ENCODE measurements at regions not wholly inside any gene's neighbourhood (a gene's known extent, or its start where the extent isn't known, plus 50 kb on each side); places are given as distances from the start of the nearest gene placed in this dataset.

DNA sequence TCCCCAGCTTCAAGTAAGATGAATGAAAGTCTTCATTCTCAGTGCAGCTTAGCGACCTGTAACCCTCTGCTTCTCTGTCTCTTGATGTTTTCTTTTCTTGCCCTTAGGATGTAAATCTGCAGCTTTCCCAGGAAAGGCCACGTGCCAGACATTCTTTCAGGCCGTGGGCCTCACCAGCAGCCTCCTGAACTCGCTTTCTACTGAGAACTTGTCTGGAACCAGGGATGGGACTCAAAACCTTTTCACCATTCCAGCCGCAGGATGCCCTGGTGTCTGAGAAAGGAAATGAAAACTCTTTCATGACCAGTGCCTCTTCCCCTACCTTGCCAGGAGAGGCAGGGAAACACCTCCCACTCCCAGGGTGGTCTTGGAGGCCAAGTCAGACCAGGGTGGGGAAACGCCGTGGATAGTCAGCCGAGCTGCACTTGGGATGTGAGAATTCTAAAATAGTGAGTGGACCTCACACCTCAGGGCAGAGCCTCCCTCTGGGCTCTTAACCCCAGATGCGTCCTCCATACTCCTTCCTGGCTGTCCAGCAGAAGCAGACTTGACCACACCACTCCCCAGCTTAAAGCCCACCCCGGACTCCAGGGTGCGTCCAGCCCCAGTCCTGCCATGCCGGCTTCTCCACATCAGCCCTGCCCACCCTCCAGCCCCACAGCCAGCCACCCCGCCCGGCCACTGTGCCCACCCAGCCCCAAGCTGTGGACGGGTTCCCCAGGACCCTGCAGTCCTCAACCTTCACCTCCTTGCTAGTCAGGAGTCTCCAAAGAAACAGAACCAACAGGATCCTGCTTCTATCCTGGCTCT, 115.5 kb downstream of the TWIST2 start:
- DNase-seq (ENCODE audit: low spot score) = no peak

DNA sequence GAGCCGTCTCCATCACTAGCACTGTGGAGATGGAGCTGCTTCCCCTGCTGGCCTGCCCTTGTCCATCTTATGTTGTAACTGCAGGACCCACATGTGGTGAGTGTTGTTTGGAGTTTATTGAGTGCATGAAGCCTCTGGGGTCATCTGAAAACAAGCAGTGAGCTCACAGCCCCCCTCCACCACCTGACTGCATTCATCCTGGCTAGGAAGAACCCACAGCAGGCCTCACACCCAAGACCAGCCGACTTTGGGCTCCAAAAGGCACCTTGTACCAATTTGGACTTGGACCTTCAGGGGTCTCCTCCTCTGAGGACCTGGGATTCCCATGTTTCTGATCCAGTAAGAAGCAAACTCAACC, 116.1 kb downstream of the TWIST2 start:
- DNase-seq (ENCODE audit: low spot score) = no peak

DNA sequence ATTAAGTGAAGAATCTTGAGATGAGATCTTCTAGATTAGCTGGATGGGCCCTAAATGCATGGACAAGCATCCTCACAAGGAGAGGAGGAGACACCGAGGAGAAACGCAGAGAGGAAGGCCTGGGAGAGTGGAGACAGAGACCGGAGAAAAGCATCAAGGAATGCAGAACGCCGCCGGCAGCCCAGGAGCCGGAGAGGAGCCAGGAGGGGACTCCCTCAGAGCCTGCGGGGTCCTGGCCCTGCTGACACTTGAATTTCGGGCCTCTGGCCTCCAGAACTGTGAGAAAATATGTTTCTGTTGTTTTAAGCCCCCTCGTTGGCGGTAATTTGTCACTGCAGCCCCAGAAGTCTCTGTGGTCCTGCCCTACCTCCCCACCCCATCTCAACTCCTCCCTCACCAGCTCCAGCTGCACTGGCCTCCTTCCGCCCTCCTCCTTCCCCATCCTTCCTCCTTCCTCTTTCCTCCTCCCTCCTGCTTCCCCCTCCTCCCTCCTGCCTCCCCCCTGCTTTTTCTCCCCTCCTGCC, 116.7 kb downstream of the TWIST2 start:
- no peak for DNase-seq (ENCODE audit: low spot score)

DNA sequence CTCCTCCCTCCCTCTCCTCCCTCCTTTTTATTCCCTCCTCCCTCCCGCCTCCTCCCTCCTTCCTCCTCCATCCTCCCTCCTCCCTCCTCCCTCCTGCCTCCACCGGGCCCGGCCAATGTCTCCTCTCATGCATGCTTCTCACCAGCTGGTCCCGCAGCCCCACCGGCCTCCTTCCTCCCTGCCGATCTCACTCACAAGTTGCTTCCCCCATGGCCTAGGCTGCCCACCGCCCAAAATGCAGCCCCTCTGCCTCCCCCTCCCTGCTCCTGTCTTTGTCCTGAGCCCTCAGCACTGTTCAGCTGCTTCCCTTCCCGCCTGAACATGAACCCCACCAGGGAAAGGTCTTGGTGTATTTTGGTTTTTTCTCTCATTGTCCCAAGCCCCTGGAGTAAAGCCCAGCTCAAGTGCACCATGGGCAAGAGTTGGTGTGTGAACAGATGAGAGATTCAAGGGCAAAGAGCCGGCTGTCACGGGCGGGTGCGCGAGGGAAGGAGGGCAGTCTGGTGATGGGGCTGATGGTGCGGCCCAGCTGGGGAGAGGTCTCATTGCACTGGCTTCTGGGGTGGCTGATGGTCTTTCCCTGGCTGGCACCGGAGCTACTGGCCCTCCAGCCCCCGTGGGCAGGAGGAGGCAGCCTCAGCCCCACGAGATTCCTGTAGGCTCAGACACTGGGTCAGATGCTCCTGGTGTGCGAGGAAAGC, 117.6 kb downstream of the TWIST2 start:
- DNase-seq (ENCODE audit: low spot score) = no peak

DNA sequence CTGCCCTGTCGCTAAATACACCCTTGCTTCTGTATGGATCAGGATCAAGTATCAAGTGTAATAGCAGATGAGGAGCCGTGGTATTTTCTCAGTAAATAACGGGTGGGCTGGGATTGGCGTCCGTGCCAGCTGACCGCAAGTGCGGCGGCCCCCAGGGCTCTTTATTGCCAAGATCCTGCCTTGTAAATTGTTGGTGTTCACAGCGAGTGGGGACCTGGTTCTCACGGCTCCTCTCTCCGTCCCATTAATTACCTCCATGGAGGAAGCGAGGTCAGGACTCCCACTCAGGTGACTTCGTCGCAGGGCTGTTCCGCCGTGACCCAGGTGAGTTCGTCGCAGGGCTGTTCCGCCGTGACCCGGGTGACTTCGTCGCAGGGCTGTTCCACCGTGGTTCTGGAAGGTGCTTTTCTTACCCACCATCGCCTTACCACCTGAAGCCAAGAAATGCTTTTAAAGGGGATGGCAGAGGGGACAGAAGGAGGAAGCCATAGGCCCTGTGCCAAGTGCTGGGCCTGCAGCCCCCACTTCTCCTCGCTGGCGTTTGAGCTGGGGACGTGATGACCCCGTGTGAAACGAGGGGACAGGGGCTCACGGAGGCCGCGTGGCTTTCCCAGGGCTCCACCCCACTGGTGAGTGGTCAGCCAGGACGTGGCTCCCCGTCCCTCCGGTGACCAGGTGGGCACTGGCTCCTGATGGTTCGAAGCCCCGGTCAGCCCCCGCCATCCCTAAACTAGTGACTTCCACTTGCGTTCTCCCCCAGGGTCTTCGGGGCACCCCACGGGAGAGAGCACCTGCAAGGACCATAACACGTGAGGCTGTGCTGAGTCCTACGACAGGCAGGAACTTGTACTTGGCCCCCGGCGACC, 118.4 kb downstream of the TWIST2 start:
- no peak for DNase-seq (ENCODE audit: low spot score)

DNA sequence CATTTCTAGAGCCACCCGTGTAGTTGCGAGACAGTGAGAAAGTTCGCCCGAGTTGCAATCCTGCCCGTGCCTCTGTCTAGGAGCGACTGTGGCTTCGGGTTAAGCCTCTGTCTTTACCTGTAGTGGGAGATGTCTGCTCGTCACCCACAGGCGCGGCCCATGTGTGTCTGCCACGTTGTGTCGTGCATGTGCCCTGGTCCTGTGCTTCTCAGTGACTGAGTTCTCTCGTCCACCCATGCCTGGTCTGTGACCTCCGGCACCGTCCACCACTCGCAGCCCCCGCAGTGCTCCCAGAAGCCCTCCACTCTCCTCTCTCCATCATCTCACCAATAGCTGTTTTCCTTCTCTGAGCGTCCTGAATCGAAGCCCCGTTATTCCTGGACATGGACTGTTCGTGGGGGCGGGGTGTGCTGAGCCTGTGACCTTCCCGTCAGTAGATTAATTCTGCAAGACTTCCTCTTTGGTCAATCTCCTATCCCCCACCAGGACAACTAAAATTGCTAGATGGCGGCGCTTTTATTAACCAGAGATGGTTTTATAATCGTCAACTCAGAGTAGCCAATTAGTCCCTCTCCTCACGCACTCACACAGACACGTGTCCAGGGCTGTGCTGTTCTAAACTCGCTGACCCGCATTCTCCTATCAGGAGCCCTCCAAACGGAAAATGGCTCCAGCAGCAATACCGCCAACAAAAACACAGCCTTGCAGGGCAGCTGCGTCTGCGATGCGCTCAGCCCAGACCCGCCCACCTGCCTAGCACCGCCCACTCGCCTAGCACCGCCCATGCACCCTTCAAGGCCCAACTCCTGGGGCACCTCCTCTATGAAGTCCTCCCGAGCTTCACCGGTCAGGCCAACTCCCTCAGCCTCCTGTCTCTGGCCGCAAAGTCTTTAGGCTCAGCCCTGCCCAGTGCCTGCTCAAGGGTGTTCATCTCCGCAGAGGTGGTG, 119.4 kb downstream of the TWIST2 start:
- DNase-seq (ENCODE audit: low spot score) = no peak

DNA sequence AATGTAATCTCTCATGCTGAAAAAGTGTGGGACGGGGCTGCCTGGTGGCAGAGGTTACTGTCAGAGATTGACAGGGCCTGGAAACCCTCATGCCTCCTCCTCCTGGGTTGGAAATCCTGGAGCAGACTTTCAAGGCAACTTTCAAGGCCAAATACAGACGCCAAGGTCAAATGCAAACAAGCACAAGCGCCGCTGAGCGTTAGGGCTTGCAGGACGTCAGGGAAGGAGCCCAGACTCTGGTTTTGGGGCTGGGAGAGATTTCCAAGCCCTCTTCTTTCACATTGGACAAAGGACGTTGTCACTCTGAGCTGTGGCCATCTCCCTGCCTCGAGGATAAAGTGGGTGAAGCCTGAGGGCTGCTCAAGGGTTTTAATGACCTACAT, 120.1 kb downstream of the TWIST2 start:
- DNase-seq (ENCODE audit: low spot score) = no peak

DNA sequence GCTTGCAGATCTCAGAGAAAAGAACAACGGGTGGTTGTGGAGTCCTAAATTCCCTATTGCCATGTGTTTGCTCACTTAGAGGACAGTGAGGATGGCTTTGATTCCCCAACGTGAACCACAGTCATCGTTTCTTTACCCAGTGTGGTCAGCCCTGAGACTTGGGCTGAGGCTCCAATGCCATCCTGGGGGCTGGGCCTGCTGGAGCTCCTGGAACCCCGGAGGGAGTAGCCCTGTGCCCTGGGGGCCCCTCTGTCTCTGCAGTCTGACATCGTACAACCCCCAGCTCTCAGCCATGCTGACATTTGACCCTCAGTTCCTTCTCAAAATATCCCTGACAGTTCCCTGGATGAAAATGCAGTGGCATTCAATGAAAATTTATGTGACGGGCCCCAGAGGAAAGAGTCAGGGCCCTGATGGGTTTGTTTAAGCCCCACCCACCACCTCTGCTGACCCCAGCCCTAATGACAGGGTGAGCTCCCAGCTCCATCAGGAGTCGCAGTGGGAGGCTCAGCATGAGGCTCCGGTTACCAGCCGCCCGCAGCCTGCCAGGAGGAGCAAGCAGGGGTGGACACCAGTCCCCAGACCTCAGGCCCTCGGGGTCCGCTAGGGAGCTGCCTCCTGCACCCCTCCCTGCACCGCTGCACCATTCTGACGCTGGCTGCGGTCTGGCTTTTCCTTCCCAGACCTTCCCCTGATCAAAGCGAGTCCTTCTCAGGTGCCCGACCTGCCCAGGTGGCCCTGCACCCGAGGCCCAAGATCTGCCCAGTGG, 120.9 kb downstream of the TWIST2 start:
- no peak for DNase-seq (ENCODE audit: low spot score)

DNA sequence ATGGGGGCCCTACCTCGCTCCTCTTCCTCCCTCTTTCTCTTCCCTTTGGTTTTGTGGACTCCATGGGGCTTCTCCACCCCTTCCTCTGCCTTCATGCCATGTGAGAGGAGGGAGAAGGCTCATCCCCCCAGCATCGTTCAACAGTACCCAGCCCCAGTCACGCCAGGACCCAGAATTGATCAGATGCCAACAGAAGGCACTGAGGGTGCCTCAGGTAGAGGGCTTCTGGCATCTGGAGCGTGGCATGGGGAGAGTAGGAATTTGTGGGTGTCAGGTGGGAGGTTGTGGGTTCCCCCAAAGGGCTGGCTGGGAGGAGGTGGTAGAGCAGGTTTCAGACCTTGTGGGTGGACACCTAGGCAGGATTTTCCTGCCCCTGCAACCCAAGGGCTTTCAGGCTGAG, 122.0 kb downstream of the TWIST2 start:
- no peak for DNase-seq (ENCODE audit: low spot score)

DNA sequence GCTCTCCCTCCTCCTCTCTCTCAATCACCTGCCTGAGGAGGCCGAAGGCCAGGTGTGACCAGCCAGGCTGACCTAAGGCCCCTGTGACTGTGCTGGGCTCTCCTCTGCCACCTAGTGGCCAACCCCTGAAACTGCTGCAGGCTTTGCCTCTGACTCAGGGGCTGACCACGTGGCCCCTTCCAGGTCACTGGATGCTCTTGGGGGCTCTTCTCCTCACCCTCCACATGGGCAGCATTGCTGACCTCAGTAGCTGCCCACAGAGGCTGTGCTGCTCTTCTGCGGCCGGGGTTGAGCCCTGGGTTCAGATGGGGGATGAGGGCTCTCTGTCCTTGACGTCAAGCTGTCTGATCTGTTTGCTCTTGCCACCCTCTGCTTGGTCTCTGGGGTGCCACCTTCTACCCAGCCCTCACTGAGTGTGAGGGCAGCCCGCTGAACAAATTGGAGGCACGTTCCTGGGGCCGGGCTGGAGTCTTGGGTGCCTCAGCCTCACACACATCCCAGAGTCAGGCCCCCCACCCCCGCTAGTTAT, 122.7 kb downstream of the TWIST2 start:
- DNase-seq (ENCODE audit: low spot score) = peak; percentile 46

DNA sequence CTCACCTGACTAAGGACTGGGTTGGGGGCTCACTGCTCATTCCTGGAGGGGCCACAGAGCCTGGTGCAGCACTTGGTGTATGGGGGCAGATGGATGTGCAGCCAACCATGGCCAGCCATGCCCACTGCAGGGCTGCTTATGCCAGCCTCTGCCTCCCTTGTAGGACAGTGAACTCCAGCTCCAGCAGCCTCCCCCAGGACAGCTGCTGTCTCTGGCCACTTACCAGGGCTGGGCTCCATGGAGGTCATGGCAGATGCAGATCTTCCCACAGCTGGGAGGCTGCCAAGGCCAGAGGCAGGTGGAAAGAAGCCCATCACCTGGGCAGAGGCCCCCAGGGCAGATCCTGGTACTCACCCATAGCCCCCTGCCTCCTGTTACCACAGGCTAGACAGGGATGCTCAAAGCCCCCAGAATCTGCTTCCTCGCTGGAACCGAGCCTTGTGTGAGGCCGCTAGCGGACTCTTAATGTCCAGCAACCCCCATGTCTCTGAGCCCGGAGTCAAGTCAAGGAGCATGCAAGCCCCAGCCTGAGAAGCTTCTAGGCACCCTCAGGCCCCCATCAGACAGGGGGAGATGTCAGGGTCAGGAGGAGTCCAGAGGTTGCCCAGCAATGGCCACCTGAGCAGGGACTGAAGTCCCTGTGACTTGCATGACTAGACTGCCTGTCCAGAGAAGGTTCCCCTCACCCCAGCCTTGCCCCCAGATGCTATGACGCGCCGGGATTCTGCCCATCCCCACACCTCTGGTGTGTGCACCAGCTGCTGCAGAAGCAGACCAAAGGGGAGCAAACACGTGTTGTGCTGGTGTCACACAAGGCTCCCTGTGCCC, 123.6 kb downstream of the TWIST2 start:
- DNase-seq (ENCODE audit: low spot score) = no peak

DNA sequence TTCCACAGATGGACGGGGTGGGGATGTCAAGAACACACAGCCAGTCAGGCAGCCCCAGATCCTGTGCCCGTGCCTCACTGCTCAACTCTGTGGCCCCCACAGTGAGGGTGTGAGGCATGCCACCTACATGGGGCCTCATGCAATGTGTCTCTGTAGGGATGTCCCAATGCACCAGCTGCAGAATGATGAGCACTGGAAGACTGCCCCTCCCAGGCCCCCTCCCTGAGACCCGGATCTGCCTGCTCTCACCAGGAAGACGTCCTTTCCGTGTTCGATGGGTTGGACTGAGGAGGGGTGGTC, 124.2 kb downstream of the TWIST2 start:
- no peak for DNase-seq (ENCODE audit: low spot score)

DNA sequence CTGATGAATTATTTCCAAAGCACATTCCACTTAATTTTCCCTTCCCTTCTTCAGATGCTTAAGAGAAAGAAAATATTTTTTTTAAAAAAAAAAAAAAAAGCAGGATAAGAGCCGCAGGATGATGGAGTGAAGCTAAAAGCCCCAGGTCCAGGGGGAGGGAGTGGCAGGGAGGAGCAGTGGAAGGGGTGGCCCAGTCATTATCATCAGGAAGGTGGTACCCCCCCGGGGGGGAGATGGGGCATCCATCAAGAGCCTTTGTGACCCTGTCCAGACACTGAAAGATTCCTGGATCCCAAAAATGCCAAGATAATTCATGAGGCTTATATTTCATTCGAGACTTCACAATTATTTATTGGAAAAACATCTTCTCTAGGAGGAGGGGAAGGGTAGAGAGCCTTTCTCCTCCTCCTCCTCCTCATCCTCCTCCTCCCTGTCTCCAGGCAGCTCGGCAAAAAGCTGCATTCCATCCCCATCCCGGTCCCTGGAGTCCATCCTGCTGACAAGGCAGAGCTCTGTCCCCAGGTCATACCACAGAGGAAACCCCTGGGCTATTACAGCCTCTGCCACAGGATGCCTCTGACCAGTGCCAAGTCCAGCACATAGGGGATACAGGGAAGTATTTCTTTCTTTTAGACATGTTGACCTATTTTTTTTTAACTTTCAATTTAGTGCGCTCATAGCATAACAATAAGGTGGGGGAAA, 125.3 kb downstream of the TWIST2 start:
- no peak for DNase-seq (ENCODE audit: low spot score)

DNA sequence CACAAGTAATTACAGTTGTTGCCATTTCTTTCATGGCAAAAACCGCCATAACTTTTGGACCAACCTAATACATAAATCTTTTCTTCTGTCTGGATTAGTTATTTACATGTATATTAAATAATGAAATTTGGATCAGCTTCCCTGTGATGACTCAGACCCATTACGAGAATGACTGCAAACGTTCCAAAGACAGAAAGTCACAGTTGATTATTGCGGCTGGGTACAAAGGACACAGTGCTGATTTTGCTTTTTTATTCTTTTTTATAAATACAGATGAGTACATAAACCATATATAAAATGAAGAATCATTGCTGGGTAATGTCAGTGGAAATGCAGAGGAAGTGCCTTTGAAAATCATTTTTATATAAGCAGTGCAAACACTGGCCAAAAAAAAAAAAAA, 126.2 kb downstream of the TWIST2 start:
- DNase-seq (ENCODE audit: low spot score) = no peak

DNA sequence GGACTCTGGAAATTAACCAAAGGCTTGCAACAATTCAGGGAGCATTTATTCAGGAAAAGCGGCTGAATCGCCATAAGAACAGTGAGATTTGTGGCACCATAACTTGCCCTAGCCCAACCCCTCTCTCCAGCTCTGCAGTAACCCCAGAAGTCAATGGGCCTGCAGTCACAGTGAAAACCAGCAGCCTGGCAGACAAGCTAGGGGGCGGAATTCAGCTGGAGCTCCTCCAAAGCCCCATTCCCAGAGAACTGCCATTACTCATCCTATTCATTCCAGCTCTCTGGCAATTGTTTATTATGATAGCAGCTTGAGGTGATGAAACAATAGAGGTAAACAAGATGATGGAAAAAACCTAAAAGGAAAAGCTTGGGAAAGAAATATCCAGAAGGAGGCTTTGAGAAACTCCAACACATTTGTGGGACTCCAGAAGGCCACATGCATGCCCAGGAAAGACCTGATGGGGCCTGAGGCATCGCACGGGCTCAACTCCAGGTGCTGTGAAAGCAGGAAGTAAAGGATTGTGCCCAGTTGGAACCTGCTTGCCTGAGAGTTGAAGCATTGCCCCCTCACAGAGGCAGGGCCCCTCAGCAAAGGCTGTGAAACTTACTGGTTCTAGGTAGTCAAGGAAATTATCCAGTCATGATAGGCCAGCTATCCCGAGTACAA, 126.7 kb downstream of the TWIST2 start:
- no peak for DNase-seq (ENCODE audit: low spot score)

DNA sequence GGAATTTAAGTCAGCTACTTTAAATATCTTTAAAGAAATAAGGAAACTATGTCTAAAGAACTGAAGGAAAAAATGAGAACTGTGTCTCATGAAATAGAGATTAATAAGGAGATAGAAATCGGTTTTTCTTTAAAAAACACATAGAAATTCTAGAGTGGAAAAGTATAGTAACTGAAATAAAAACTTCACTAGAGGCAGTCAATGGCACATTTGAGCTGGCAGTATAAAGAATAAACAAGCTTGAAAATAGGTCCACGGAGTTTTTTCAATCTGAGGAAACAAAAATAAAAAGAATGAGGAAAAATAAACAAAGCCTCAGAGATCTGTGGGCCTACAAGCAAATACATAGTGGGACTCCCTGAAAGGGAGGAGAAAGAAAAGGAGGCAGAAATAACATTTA, 127.5 kb downstream of the TWIST2 start:
- DNase-seq (ENCODE audit: low spot score) = no peak

DNA sequence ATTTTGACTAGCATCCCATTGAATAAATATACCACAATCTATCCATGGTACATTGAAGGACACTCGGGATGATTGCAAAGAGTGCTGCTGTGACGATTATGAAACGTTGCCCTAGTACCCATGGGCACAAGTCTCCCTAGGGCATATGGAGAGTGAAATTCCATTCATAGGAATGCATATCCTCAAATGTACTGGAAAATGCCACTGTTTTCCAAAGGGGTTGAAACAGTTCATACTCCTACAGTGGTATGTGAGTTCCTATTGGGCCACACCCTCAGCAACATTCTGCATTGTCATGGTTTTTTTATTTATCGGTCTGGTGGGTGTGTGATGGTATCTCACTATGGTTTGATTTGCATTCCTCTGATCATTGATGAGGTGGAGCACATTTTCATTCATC, 130.6 kb downstream of the TWIST2 start:
- DNase-seq (ENCODE audit: low spot score) = no peak

DNA sequence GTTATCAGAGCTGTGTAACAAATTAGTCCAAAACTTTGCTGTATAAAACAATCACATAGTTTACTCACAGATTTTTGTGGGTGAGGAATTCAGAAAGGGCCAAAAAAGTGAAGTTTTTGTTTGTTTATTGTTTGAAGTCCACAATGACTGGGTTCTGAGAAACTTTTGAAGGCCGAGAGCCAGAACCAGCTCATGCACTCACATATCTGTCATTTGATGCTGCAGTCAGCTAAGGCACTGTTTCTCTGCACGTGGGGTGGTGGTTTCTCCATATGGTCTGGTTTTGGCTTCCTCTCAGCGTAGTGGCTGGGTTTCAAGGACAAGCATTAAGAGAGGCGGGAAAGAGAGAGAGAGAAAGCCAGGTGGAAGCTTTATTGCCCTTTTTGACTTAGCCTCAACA, 131.8 kb downstream of the TWIST2 start:
- no peak for DNase-seq (ENCODE audit: low spot score)

Measured in CD4-positive, alpha-beta T cell treated with Interleukin-2 at 100 ng/mL for 4 hours (primary cell).